AG20443 (cell line): ENCODE measurements at regions not wholly inside any gene's neighbourhood (a gene's known extent, or its start where the extent isn't known, plus 50 kb on each side); places are given as distances from the start of the nearest gene placed in this dataset.

ENCODE experiments used
- DNase-seq: peaks from one replicate; pipeline ENCODE4 v3.0.0; 2012; ENCODE audit warnings: low spot score, mixed read lengths

- no peak for DNase-seq
Measured at GRCh38 chr12:90311561-90311960, 602.9 kb upstream of the ATP2B1 start.

- no peak for DNase-seq
Measured at GRCh38 chr12:90305379-90305778, 596.7 kb upstream of the ATP2B1 start.

GRCh38 chr12:90304231-90304630 is 595.6 kb upstream of the ATP2B1 start:
- DNase-seq = no peak

GRCh38 chr12:90303771-90304170 is 595.1 kb upstream of the ATP2B1 start:
- no peak for DNase-seq

- no peak for DNase-seq
Measured at GRCh38 chr12:90301561-90302133, 593.0 kb upstream of the ATP2B1 start.

- DNase-seq = no peak
Measured at GRCh38 chr12:90301095-90301494, 592.5 kb upstream of the ATP2B1 start.

GRCh38 chr12:90299666-90300065 is 591.0 kb upstream of the ATP2B1 start:
- no peak for DNase-seq

GRCh38 chr12:90299121-90299520 is 590.5 kb upstream of the ATP2B1 start:
- DNase-seq = no peak

GRCh38 chr12:90298289-90298948 is 589.8 kb upstream of the ATP2B1 start:
- DNase-seq = no peak

- DNase-seq = no peak
Measured at GRCh38 chr12:90295858-90296257, 587.2 kb upstream of the ATP2B1 start.

- no peak for DNase-seq
Measured at GRCh38 chr12:90292183-90292582, 583.5 kb upstream of the ATP2B1 start.

GRCh38 chr12:90290980-90291975 is 582.6 kb upstream of the ATP2B1 start:
- no peak for DNase-seq

- no peak for DNase-seq
Measured at GRCh38 chr12:90287585-90287984, 578.9 kb upstream of the ATP2B1 start.

GRCh38 chr12:90281154-90281868 is 572.7 kb upstream of the ATP2B1 start:
- DNase-seq = no peak

- no peak for DNase-seq
Measured at GRCh38 chr12:90280564-90281058, 572.0 kb upstream of the ATP2B1 start.

GRCh38 chr12:90280033-90280432 is 571.4 kb upstream of the ATP2B1 start:
- DNase-seq = no peak

- DNase-seq = no peak
Measured at GRCh38 chr12:90275088-90275487, 566.5 kb upstream of the ATP2B1 start.

- no peak for DNase-seq
Measured at GRCh38 chr12:90274407-90274806, 565.8 kb upstream of the ATP2B1 start.

- no peak for DNase-seq
Measured at GRCh38 chr12:90268574-90268973, 559.9 kb upstream of the ATP2B1 start.

GRCh38 chr12:90262251-90262650 is 553.6 kb upstream of the ATP2B1 start:
- DNase-seq = peak; percentile 41

- DNase-seq = no peak
Measured at GRCh38 chr12:90261283-90261682, 552.6 kb upstream of the ATP2B1 start.

GRCh38 chr12:90260136-90260535 is 551.5 kb upstream of the ATP2B1 start:
- no peak for DNase-seq
